Dedifferentiated amniotic fluid mesenchymal stem cell (primary cell): ENCODE measurements at regions not wholly inside any gene's neighbourhood (a gene's known extent, or its start where the extent isn't known, plus 50 kb on each side); places are given as distances from the start of the nearest gene placed in this dataset.
"Not testable (repeated sequence)": the region's sequence is repeated elsewhere in the genome, so short reads cannot be mapped to it uniquely, and the experiment has no call there.

Source experiments
- DNase-seq: peaks from one replicate; pipeline ENCODE4 v3.0.0-alpha.2; 2016; ENCODE audit errors: extremely low spot score

GRCh38 chr1:195697130-195697529 lies 911.1 kb downstream of the KCNT2 start:
- no peak for DNase-seq

DNA sequence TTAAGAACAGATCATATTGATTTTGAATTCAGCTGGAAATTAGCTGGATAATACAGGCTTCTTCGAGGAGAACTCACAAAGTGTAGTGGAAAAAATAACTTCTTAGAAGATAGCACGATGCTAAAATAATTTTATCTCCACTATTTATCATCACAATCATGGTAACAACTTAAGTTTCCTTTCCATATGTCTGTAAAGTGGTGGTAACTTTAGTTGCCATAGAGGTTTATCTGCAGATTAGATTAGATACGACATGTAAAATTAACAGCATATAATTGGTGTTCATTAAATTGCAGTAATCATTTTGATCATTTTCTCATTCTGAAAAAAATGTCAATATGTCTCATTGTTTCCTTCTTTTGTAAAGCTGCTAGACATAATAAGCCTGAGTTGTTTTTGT lies 921.5 kb downstream of the KCNT2 start:
- DNase-seq = no peak

DNA sequence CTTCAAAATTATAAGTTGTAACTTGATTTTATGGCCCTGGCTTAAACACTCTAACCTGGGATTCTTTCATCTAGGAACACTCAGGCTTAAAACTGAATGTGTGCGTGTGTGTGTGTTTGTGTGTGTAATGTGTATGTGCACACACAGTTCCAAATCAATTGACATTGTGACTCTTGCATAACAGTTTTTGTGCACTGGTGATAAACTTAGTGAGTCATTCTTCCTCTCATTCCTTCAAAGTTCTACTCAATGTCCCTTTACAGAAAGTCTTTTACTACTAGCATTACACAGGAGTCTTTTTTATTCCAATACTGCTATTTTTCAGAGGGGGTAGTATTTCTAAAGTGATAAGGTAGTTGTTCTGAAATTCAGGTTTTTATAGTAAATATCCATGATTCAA lies 943.6 kb downstream of the KCNT2 start:
- no peak for DNase-seq

- peak; percentile 46 for DNase-seq
Observed at GRCh38 chr1:195663549-195664280, 944.5 kb downstream of the KCNT2 start.

DNA sequence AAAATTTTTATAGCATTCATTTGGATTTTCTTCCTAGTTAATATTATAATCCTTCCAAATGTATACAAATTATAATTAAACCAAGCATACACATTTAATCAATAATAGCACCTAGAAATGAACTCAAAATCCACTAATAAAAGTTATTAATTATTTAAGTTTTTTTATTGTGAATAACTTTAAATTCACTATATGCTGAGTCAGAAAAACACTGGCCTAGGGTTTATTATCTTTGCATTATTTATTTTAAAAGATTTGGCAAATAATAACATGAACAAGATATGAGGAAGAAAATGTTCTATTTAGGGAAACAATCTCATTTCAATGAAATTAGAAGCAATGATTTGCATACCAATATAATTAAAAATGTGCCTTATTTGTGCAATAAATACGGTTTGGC lies 951.5 kb downstream of the KCNT2 start:
- DNase-seq = no peak

DNA sequence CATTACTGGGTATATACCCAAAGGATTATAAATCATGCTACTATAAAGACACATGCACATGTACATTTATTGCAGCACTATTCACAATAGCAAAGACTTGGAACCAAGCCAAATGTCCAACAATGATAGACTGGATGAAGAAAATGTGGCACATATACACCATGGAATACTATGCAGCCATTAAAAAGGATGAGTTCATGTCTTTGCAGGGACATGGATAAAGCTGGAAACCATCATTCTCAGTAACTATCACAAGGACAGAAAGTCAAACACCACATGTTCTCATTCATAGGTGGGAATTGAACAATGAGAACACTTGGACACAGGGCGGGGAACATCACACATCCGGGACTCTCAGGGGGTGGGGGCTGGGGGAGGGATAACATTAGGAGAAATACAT lies 959.4 kb downstream of the KCNT2 start:
- not testable (repeated sequence) for DNase-seq

- peak; percentile 37 for DNase-seq
Observed at GRCh38 chr1:195637539-195637938, 970.7 kb downstream of the KCNT2 start.

DNA sequence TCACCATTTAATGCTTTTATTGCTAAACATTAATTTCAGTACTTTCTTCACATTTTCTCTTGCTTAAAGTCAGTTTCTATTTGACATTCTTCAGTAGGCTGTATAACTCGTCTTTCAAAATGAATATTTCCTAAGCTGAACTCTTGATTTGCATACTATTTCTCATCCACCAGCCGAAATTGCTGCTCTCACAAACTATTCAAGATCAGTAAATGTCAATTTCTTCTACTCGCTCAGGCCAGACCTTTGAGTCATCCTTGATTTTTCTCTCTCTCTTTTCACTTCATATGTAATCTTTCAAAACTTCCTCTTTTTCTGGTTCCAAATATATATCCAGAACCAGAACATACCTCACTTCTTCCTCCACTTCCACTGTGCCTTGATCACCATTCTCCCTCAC lies 990.0 kb downstream of the KCNT2 start:
- DNase-seq = no peak

DNA sequence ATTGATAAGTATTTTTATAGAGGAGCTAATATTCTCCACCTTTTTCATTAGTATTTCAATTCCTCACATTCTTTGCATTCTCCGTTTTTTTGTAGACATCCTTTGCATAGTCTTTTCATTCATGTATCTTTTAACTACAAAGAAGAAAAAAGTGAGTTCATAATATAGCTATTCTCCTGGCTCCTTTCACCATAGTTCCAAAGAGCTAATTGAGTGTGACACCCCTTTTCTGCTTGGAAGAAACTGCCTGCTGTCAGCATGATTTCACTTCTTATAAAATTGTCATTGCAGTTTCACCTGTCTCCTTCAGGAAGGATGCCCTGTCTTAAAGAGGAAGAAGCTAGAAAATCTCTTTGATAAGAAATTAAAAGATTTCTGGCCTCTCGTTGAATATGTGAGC lies 991.1 kb downstream of the KCNT2 start:
- DNase-seq = no peak

- no peak for DNase-seq
Observed at GRCh38 chr1:195608883-195609282, 999.4 kb downstream of the KCNT2 start.

GRCh38 chr1:195606483-195606882 lies 1001.8 kb downstream of the KCNT2 start:
- DNase-seq = no peak

- DNase-seq = no peak
Observed at GRCh38 chr1:195604287-195604686, 1004.0 kb downstream of the KCNT2 start.

GRCh38 chr1:195597891-195598290 lies 1010.3 kb downstream of the KCNT2 start:
- DNase-seq = no peak

DNA sequence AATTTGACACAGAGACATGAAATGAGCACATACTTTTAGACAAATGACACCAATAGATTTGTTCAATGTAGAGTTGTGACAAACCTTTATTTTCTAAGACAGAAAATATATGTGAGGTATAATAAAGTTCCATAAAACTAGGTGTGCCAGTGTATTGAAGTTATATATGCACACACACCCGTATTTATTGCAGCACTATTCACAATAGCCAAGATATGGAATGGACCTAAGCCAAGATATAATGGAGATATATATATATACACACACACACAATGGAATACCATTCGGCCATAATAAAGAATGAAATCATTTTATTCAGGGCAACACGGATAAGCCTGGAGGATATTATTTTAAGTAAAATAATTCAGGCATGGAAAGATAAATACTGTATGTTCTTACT lies 1013.5 kb downstream of the KCNT2 start:
- DNase-seq = no peak

- DNase-seq = no peak
Observed at GRCh38 chr1:195594322-195594721, 1013.9 kb downstream of the KCNT2 start.

- peak; percentile 65 for DNase-seq
Observed at GRCh38 chr1:195591917-195592672, 1016.1 kb downstream of the KCNT2 start.

GRCh38 chr1:195590649-195591048 lies 1017.6 kb downstream of the KCNT2 start:
- no peak for DNase-seq

- DNase-seq = no peak
Observed at GRCh38 chr1:195584870-195585624, 1023.2 kb downstream of the KCNT2 start.

GRCh38 chr1:195580988-195581387 lies 1027.3 kb downstream of the KCNT2 start:
- DNase-seq = no peak

GRCh38 chr1:195577748-195578147 lies 1030.5 kb downstream of the KCNT2 start:
- DNase-seq = no peak

DNA sequence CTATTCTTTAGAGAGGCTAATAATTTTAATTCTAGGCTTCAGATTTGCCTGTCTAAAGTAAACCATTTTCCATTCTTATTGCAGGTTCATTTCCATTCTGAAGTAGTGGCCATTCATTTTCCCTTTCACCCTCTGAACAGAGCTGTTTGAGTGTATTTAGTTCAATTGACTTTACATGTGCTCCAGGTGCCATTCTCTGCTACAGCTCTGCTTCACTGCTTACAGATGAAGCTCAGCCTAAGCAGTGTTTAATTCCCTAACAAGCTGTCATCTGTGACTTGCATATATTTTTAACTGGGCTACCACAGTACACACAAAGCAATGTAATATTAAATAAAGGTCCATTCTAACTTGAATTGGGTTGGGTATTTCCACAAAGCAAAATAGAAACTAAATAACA lies 1031.6 kb downstream of the KCNT2 start:
- DNase-seq = no peak

- no peak for DNase-seq
Observed at GRCh38 chr1:195574511-195574910, 1033.7 kb downstream of the KCNT2 start.

DNA sequence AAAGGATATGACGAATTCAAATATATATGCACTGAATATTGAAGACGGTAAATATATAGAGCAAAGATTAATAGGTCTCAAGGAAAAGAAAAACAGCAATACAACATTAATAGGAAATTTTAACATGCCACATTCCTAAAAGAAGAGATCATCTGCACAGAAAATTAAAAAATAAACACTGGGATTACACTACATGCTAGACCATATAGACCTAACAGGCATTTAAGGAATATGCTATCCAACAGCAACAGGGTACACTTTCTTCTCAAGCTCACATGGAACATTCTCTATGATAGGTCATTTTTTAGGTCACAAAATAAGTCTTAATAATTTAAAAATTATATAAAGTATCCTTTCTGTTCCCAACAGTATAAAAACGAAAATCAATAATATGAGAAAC lies 1038.3 kb downstream of the KCNT2 start:
- DNase-seq = no peak
